ENCODE measurements at regions not wholly inside any gene's neighbourhood (a gene's known extent, or its start where the extent isn't known, plus 50 kb on each side); places are given as distances from the start of the nearest gene placed in this dataset.
"Not testable (repeated sequence)": the region's sequence is repeated elsewhere in the genome, so short reads cannot be mapped to it uniquely, and the experiment has no call there.

GRCh38 chr9:107847978-107848964, 358.7 kb upstream of the KLF4 start:
- no peak for DNase-seq

DNA sequence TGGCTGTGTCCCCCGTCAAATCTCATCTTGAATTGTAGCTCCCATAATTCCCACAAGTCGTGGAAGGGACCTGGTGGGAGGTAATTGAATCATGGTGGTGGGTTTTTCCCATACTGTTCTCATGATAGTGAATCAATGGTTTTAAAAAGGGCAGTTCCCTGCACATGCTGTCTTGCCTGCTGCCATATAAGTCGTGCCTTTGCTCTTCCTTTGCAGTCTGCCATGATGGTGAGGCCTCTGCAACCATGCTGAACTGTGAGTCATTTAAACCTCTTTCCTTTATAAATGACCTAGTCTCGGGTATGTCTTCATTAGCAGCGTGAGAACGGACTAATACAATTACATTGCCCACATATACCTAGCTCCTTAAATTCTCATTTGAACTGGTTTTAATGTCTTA, 353.0 kb upstream of the KLF4 start:
- no peak for DNase-seq

- no peak for DNase-seq
Observed at GRCh38 chr9:107841076-107841475, 351.5 kb upstream of the KLF4 start.

GRCh38 chr9:107839371-107839770, 349.8 kb upstream of the KLF4 start:
- DNase-seq, result no peak

DNA sequence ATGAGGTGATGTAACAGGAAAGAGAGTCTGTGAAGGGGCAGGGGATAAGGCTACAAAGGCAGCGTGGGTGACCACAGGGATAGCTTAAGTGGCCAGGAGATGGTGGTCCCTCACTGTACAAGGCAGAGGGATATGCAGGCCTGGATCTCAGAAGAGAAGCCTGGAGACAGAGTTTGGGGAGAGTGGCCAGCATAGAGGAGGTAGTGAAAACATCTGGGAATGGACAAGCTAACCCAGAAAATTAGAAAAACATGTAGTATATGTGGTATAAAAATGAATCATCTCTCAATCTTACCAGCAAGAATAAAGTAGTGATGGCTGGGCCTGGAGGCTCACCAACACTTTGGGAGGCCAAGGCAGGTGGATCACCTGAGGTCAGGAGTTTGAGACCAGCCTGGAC, 349.2 kb upstream of the KLF4 start:
- DNase-seq, result no peak

GRCh38 chr9:107836300-107836699, 346.7 kb upstream of the KLF4 start:
- no peak for DNase-seq

DNA sequence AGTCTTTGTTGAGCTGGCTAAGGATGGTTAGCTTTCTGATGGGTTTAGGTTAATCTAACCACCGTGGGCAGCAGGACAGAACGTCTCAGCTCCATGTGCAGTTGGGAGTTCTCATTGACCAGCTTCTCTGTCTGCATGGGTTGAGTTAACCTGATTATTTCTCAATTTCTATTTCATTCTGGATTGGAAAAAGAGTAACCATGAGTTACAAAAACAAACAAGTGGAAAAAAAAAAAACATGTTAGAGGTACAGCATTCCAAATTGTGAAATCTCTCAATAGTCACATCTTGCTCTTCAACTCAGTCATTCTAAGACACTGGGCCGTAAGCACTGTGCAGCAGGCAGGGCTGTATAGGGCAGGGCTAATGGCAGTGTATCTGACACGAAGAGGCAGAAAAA, 343.7 kb upstream of the KLF4 start:
- no peak for DNase-seq

GRCh38 chr9:107832871-107833270, 343.3 kb upstream of the KLF4 start:
- DNase-seq, result no peak

DNA sequence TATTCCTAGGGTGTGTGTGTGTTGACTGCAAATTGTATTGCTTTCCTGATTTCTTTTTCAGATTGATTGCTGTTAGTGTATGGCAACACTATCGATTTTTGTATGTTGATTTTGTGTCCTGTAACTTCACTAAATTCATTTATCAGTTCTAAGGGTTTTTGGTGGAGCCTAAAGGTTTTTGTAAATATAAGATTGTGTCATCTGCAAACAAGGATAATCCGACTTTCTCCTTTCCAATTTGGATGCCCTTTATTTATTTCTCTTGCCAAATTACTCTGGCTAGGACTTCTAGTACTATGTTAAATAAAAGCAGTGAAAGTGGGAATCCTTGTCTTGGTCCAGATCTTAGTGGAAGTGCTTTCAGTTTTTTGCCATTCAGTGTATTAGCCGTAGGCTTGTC, 340.9 kb upstream of the KLF4 start:
- DNase-seq, result no peak

- DNase-seq, result no peak
Observed at GRCh38 chr9:107827884-107828283, 338.3 kb upstream of the KLF4 start.

DNA sequence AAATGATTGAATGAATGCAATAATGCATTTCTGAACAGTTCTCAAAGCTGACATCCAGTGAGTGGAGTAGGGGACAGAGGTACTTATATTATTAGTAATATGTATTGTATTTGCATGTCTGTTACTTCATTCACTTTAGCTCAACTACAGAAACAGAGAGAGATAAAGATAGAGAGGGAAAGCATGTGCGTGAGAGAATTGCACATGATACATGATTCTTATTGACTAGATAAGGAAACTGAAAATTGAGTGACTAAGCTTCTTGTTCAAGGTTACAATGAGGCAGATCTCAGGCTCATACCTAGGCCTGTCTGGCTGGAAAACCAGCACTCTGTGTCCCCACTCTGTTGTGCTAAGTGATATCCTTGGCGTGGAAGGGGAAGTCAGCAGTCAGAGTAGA, 337.7 kb upstream of the KLF4 start:
- DNase-seq, result no peak

DNA sequence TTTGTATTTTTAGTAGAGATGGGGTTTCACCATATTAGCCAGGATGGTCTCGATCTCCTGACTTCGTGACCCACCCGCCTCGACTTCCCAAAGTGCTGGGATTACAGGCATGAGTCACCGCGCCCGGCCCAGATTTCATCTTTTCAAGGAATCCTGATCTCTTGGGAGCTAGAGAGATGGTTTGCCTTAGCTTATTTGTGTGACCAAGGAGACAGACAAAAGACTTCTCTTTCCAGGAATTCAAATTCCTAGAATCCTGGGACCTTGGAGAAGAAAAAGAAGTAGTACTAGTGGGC, 337.1 kb upstream of the KLF4 start:
- not testable (repeated sequence) for DNase-seq

DNA sequence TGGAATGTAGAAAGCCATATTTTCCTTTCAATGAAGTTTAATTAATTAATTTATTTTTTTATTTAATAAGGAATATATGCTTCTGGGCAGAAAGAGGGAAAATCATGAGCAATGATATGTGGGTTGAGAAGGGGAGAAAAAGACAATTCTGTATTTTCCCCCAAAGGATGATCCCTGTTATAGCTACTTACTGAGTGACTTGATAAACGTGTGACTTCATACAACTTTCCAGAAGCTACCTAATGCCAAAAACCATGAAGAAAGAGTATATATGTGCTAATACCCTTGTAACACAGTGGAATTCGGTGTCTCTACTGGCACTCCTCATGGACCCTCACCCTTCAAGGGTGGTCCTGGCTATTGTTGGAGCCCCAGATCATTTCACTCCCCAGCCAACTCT, 335.0 kb upstream of the KLF4 start:
- DNase-seq, result no peak

- no peak for DNase-seq
Observed at GRCh38 chr9:107819772-107820565, 330.4 kb upstream of the KLF4 start.

- not testable (repeated sequence) for DNase-seq
Observed at GRCh38 chr9:107818503-107818829, 328.9 kb upstream of the KLF4 start.

DNA sequence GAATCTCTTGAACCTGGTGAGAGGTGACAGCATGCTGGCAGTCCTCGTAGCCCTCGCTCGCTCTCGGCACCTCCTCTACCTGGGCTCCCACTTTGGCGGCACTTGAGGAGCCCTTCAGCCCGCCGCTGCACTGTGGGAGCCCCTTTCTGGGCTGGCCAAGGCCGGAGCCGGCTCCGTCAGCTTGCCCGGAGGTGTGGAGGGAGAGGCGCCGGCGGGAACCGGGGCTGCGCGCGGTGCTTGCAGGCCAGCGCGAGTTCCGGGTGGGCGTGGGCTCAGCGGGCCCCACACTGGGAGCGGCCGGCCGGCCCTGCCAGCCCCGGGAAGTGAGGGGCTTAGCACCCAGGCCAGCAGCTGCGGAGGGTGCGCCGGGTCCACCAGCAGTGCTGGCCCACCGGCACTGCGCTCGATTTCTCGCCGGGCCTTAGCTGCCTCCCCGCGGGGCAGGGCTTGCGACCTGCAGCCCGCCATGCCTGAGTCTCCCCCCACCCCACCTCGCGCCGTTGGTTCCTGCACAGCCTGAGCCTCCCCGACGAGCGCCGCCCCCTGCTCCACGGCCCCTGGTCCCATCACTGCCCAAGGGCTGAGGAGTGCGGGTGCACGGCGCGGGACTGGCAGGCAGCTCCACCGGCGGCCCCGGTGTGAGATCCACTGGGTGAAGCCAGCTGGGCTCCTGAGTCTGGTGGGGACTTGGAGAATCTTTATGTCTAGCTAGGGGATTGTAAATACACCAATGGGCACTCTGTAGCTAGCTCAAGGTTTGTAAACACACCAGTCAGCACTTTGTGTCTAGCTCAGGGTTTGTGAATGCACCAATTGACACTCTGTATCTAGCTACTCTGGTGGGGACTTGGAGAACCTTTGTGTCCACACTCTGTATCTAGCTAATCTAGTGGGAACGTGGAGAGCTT, 328.3 kb upstream of the KLF4 start:
- not testable (repeated sequence) for DNase-seq

DNA sequence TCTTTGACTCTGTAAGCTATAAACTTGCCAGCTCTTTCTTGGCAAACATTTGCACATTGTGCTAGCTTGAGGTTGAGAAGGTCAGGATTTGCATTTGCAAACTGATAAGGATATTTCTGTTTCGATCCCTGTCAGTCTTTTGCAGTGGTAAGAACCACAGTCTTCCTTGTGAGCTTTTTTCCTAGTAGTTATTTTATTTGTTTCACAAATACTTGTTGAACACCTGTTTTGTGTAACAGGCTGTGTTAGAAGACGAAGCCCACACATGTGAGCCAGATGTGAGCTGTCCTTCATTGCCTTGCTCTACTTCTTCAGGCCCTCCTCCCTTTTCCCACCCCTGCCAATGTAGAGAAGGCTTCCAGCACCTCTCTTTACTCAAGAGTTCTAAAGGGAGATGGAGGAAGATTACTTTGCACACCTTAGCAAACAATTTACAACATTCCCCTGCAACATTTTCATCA, 327.0 kb upstream of the KLF4 start:
- DNase-seq, result no peak

DNA sequence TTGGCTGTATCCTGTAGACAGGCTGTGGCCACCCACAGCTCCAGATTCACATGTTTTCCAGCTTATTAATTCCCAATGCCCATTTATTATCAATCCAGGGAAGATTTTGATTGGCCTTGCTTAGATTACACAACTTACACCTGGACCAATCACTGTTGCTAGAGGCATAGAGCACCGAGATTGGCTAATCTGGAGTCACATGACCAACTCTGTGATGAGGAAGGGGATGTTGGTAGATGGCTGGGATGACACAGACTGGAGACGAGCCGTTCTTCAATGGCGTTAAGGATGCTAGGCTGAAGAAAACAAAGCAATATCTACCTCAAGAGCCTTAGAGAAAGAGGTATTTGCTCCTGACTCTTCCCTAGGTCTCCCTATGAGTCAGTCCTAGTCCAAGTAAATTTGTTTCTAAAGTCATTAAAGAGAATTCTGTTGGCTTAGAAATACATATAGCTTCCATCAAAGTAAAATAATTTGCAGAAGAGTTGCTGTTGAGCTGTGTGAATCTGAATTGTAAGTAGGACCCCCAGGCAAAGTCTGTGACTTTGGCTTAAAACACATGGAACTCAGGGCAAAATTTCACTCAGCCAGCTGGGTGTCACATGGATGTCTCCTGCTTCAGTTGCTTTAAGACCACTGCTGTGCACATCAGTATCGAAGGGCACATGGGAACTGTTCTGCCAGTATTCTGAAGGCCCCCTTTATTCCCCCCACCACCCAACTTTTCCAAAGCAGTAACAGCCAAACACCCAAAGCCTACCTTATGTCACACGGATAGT, 326.4 kb upstream of the KLF4 start:
- no peak for DNase-seq

- no peak for DNase-seq
Observed at GRCh38 chr9:107813287-107813686, 323.7 kb upstream of the KLF4 start.

DNA sequence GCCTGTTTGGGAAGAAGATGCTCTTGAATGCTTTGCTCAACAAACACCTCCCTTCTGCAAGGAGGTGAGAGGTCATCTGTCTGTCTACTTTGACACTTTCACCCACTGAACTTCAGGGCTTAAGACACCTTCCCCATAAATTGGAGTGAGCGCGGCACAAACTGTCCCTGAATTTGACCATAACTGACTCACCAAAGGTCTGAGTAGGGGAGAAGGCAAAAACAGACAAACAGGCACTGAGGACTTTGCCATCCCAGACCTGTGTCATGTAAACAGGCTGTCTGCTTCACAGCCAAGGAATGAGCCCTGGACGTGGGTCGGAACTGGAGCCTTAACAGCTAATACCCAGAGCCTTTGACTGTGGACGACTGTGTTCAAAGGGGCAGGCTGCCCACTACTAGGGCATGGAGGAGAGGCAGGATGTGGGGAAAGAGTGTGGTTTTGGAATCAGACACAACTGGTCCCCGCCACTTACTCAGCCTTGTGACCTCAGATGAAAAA, 320.9 kb upstream of the KLF4 start:
- DNase-seq, result no peak

DNA sequence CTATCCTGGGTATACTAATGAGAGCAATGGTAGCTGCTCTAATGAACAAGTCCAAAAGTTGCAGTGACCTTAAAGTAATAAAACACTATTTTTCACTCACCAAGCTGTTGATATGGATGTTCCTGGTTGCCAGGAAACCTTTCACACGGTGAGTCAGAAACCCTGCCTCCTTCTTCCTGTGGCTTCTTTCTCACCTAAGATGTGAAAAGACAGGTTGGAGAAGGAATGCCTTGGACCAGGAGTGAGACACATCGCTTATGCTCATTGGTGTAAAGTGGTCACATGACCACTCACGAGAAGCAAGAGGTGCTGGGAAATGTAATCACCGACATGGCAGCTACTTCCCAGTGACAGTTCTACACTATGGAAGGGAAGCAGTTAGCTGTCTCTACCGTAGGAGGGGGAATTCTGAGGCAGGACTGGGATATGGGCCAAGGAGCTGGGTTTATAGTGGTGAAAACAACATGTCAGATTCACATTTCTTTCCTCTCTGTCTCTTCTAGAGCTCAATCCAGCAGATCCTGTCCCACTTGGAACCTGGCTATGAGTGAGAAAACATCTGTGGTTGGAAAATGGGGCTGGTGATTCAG, 320.4 kb upstream of the KLF4 start:
- DNase-seq, result no peak

DNA sequence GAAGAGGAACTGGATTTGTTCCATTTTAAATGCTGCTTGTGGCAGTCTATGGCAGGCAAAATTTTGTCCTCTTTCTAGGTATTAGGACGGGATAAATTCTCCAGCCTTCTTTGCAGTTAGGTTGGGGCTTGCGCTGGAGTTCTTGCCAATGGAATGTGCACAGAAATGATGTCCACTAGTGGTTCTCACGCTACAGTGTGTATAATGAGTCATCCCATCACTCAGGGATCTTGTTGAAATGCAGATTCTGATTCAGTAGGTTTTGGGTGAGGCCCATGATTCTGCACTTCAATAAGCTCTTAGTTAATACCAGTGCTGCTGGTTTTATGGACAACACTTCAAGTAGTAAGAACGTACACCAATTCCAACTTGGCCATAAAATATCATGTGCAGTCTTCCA, 317.6 kb upstream of the KLF4 start:
- no peak for DNase-seq

All from CD4-positive, alpha-beta T cell treated with Interleukin-4 for 4 hours (primary cell).